Transverse colon (tissue), 4 donors: ENCODE measurements at regions not wholly inside any gene's neighbourhood (a gene's known extent, or its start where the extent isn't known, plus 50 kb on each side); places are given as distances from the start of the nearest gene placed in this dataset.
A peak's percentile ranks its signal among the peaks of the same experiment; 100 is the strongest.

Experiments used
- DNase-seq: peaks from one replicate; pipeline ENCODE4 v3.0.0-alpha.2; 2019
- H3K27ac ChIP-seq, 4 donors: fragments of 200-600 bp; sonication (generic); 2 replicates each; pipeline ENCODE4 v1.5.1; 2016 to 2018; ENCODE audit warnings: inconsistent platforms in 4 of 4
- H3K27me3 ChIP-seq: fragments of 200-600 bp; sonication (generic); 2 replicates; pipeline ENCODE4 v1.5.1; 2017; ENCODE audit warnings: inconsistent platforms
- H3K36me3 ChIP-seq, 4 donors: fragments of 200-600 bp; sonication (generic); 2 replicates each; pipeline ENCODE4 v1.5.1; 2017 to 2019; ENCODE audit warnings: inconsistent platforms in 4 of 4
- H3K4me1 ChIP-seq, 4 donors: fragments of 200-600 bp; sonication (generic); 2 replicates each; pipeline ENCODE4 v1.5.1; 2017 to 2020; ENCODE audit warnings: inconsistent platforms in 4 of 4
- H3K4me3 ChIP-seq, 4 donors: fragments of 200-600 bp; sonication (generic); 1 replicate in 1 of 4; 2 replicates in 3 of 4; pipeline versions ENCODE4 v1.5.1 to v1.6.1; 2017 to 2019; ENCODE audit warnings: inconsistent platforms in 4 of 4
- H3K9me3 ChIP-seq, 2 donors: fragments of 200-600 bp; sonication (generic); 2 replicates each; pipeline ENCODE4 v1.5.1; 2017 to 2019; ENCODE audit warnings: inconsistent platforms in 2 of 2
- EP300 ChIP-seq: sonication (generic); formaldehyde crosslinking; IDR thresholded peaks from one replicate; pipeline ENCODE4 v1.6.1; 2017; ENCODE audit warnings: antibody characterized with exemption, low read depth
- POLR2A ChIP-seq: fragments of 450-650 bp; IDR thresholded peaks from one replicate; pipeline ENCODE4 v1.6.1; 2016; ENCODE audit warnings: antibody characterized with exemption, mild to moderate bottlenecking, moderate library complexity
- POLR2AphosphoS5 ChIP-seq, 3 donors: sonication (generic); formaldehyde crosslinking; IDR thresholded peaks; one replicate each; pipeline ENCODE4 v1.6.1; 2016; ENCODE audit warnings: antibody characterized with exemption in 3 of 3
- WGBS, 2 donors: methylation state at CpG; one replicate each; pipeline ENCODE4 v1.1.5; 2018; ENCODE audit warnings: low coverage in 1 of 2; 5-methylcytosine and 5-hydroxymethylcytosine counted together
- in situ Hi-C, 4 donors: fragments of 200-750 bp; cut with MboI; loops; one replicate each; pipeline versions ENCODE4 v1.15.0 to v1.15.1; 2017; ENCODE audit warnings: low sequenced_read_pairs in 3 of 4, low pct_ligation_motif_present in 1 of 4, low pct_unique_long_range_greater_than_20kb in 1 of 4
- intact Hi-C: fragments of 100-400 bp; cut with DNase I; formaldehyde crosslinking; loops from one replicate; pipeline ENCODE4 v1.15.1; 2023; ENCODE audit warnings: low total_unique reads
- TF ChIP-seq, protein P1 (sequence below), 5 experiments: fragments of 200-600 bp in 3 of 5; fragments of 450-650 bp in 2 of 5; sonication (generic) in 3 of 5; IDR thresholded peaks; 1 replicate in 2 of 5; 2 replicates in 3 of 5; pipeline ENCODE4 v1.5.1; 2016 to 2017; ENCODE audit warnings: antibody characterized with exemption in 5 of 5, inconsistent platforms in 3 of 5, mild to moderate bottlenecking in 2 of 5, moderate library complexity in 1 of 5

DNA sequence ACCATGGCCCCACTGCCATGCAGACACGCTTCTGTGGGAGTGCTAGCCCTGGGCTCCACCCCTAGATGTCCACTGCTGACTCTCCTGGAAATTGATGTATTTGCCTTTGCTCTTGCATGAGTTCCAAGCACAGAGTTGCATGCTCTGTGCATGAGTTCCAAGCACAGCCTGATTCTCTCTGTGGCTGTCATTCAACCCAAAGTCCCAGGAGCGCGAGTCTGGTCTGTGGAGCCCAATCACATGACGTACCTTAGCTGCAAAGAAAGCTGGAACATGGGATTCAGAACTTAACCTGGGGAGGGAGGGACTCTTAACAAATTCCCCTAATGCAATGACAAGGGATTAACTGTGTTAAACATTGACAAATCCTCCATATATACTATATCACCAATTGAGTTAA is 114.3 kb upstream of the SLC24A3 start:
- Histone ChIP-seq H3K27me3 (no peaks in the 10 kb centered on the region), H3K4me1 (peaks cover 7 to 35% (median 26%) of the 10 kb centered on the region in 4 donors), H3K9me3 (no peaks in the 10 kb centered on the region), H3K4me3 (no peak overlapping the region), H3K27ac (peak overlapping the region; percentile 79 to 87 (median 82)), H3K36me3 (no peaks in the 10 kb centered on the region)
- intact Hi-C loops (no loop called here), in situ Hi-C loops (no loop called here)
- TF ChIP-seq, protein P1, sequence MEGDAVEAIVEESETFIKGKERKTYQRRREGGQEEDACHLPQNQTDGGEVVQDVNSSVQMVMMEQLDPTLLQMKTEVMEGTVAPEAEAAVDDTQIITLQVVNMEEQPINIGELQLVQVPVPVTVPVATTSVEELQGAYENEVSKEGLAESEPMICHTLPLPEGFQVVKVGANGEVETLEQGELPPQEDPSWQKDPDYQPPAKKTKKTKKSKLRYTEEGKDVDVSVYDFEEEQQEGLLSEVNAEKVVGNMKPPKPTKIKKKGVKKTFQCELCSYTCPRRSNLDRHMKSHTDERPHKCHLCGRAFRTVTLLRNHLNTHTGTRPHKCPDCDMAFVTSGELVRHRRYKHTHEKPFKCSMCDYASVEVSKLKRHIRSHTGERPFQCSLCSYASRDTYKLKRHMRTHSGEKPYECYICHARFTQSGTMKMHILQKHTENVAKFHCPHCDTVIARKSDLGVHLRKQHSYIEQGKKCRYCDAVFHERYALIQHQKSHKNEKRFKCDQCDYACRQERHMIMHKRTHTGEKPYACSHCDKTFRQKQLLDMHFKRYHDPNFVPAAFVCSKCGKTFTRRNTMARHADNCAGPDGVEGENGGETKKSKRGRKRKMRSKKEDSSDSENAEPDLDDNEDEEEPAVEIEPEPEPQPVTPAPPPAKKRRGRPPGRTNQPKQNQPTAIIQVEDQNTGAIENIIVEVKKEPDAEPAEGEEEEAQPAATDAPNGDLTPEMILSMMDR (IDR thresholded peaks at IDR 0.05), result no peak
- no peak for DNase-seq
- WGBS, 2 donors, result 60% methylated on average over 4 of the region's 4 CpGs; no CpG with 5 or more reads in 1 of the 2 donors

GRCh38 chr20:19098806-19099578 is 113.5 kb upstream of the SLC24A3 start:
- Histone ChIP-seq H3K27ac (peak overlapping the region; percentile 79 to 87 (median 82)), H3K36me3 (no peaks in the 10 kb centered on the region), H3K27me3 (no peaks in the 10 kb centered on the region), H3K4me1 (peaks cover 7 to 35% (median 26%) of the 10 kb centered on the region in 4 donors), H3K9me3 (no peaks in the 10 kb centered on the region), H3K4me3 (no peak overlapping the region)
- no peak for TF ChIP-seq EP300
- TF ChIP-seq POLR2AphosphoS5 (IDR thresholded peaks at IDR 0.05), result peak in 1 of 3 donors; percentile 29
- intact Hi-C loops (no loop called here), in situ Hi-C loops (no loop called here)
- 35% methylated on average over 7 of the region's 8 CpGs; no CpG with 5 or more reads in 1 of the 2 donors for WGBS, 2 donors
- DNase-seq, result peak; percentile 69

GRCh38 chr20:19099596-19100545 is 112.6 kb upstream of the SLC24A3 start:
- Histone ChIP-seq H3K4me3 (no peak overlapping the region), H3K27me3 (no peaks in the 10 kb centered on the region), H3K9me3 (no peaks in the 10 kb centered on the region), H3K4me1 (peaks cover 7 to 35% (median 26%) of the 10 kb centered on the region in 4 donors), H3K36me3 (no peaks in the 10 kb centered on the region), H3K27ac (peak overlapping the region; percentile 79 to 87 (median 82))
- intact Hi-C loops, result no loop called here
- in situ Hi-C loops, result no loop called here
- DNase-seq, result peak; percentile 55
- peak in 2 of 3 donors; percentile 22 to 31 for TF ChIP-seq POLR2AphosphoS5 (IDR thresholded peaks at IDR 0.05)
- TF ChIP-seq, protein P1 (IDR thresholded peaks at IDR 0.05), result no peak
- WGBS, 2 donors, result 54 to 59% methylated on average over 7 to 18 of the region's 18 CpGs

DNA sequence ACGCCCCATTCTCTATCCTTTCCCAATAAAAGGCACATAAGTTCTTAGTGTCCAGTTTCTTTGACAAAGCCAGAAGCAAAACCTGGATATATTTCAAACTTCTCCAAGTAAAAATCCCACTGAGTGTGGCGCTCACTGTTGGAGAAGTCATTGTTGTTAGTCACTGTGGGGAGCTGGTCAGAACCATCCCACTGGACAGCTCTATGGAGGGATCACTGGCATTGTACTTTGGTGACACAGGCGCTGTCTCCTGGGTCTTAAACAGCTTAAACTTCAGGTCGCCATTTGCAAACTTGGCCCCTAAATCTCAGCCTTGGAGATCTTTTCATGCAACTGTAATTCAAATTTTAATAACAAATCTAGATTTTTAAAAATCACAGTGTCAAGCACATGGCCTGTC is 111.5 kb upstream of the SLC24A3 start:
- intact Hi-C loops (no loop called here), in situ Hi-C loops (no loop called here)
- Histone ChIP-seq H3K27ac (peak overlapping the region; percentile 79 to 87 (median 82)), H3K36me3 (no peaks in the 10 kb centered on the region), H3K4me1 (peaks cover 7 to 33% (median 24%) of the 10 kb centered on the region in 4 donors), H3K4me3 (no peak overlapping the region), H3K9me3 (no peaks in the 10 kb centered on the region), H3K27me3 (no peaks in the 10 kb centered on the region)
- DNase-seq, result no peak
- 87 to 90% methylated on average over 4 of the region's 4 CpGs for WGBS, 2 donors
- no peak for TF ChIP-seq POLR2A
- TF ChIP-seq EP300, result no peak
- TF ChIP-seq, protein P1 (IDR thresholded peaks at IDR 0.05), result no peak
- no peak for TF ChIP-seq POLR2AphosphoS5 (IDR thresholded peaks at IDR 0.05)
